NCI-H2081 (cell line): ENCODE measurements at regions not wholly inside any gene's neighbourhood (a gene's known extent, or its start where the extent isn't known, plus 50 kb on each side); places are given as distances from the start of the nearest gene placed in this dataset.
A peak's percentile ranks its signal among the peaks of the same experiment; 100 is the strongest.

Source experiments
- DNase-seq, 2 experiments: peaks; one replicate each; lab custom pipeline; 2025; lab: John Stamatoyannopoulos, UW

GRCh38 chr2:205937211-205937610 is 148.8 kb downstream of the INO80D start:
- DNase-seq, result no peak

GRCh38 chr2:205936446-205936845 is 149.5 kb downstream of the INO80D start:
- DNase-seq, result no peak

GRCh38 chr2:205934443-205934842 is 151.5 kb downstream of the INO80D start:
- no peak for DNase-seq

- DNase-seq, result no peak
Measured at GRCh38 chr2:205932861-205933260, 153.1 kb downstream of the INO80D start.

- no peak for DNase-seq
Measured at GRCh38 chr2:205931388-205931787, 154.6 kb downstream of the INO80D start.

- DNase-seq, result no peak
Measured at GRCh38 chr2:205930209-205930608, 155.8 kb downstream of the INO80D start.

- DNase-seq, result no peak
Measured at GRCh38 chr2:205929246-205929942, 156.6 kb downstream of the INO80D start.

- peak; percentile 55 to 67 for DNase-seq
Measured at GRCh38 chr2:205925373-205926337, 160.3 kb downstream of the INO80D start.

- DNase-seq, result no peak
Measured at GRCh38 chr2:205924676-205925075, 161.3 kb downstream of the INO80D start.

- peak in 1 of 2 experiments; percentile 52 for DNase-seq
Measured at GRCh38 chr2:205915130-205915524, 170.8 kb downstream of the INO80D start.

- peak in 1 of 2 experiments; percentile 76 for DNase-seq
Measured at GRCh38 chr2:205914213-205915129, 171.5 kb downstream of the INO80D start.

GRCh38 chr2:205913668-205914067 is 172.3 kb downstream of the INO80D start:
- no peak for DNase-seq

GRCh38 chr2:205911306-205911705 is 174.7 kb downstream of the INO80D start:
- no peak for DNase-seq

- DNase-seq, result no peak
Measured at GRCh38 chr2:205909184-205909572, 176.8 kb downstream of the INO80D start.

- no peak for DNase-seq
Measured at GRCh38 chr2:205908212-205909183, 177.5 kb downstream of the INO80D start.

- DNase-seq, result no peak
Measured at GRCh38 chr2:205906419-205906818, 179.6 kb downstream of the INO80D start.

- no peak for DNase-seq
Measured at GRCh38 chr2:205905576-205905975, 180.4 kb downstream of the INO80D start.

- no peak for DNase-seq
Measured at GRCh38 chr2:205904873-205905272, 181.1 kb downstream of the INO80D start.

- DNase-seq, result no peak
Measured at GRCh38 chr2:205903549-205904129, 182.3 kb downstream of the INO80D start.

- DNase-seq, result no peak
Measured at GRCh38 chr2:205902900-205903237, 183.1 kb downstream of the INO80D start.
